Neural progenitor cell (in vitro differentiated cells): ENCODE measurements at regions not wholly inside any gene's neighbourhood (a gene's known extent, or its start where the extent isn't known, plus 50 kb on each side); places are given as distances from the start of the nearest gene placed in this dataset.

Experiments
- CTCF ChIP-seq: fragments of 200-600 bp; sonication (generic); IDR thresholded peaks from 2 replicates; pipeline ENCODE4 v1.5.1; 2017; ENCODE audit warnings: antibody characterized with exemption, mild to moderate bottlenecking
- EZH2phosphoT487 ChIP-seq: fragments of 200-600 bp; sonication (generic); IDR thresholded peaks from 2 replicates; pipeline ENCODE4 v1.6.1; 2017; ENCODE audit warnings: antibody characterized with exemption

- no peak for TF ChIP-seq CTCF
- TF ChIP-seq EZH2phosphoT487, result no peak
Measured at GRCh38 chr9:108748776-108749175, 107.0 kb downstream of the ACTL7B start.
